B cell (primary cell): ENCODE measurements at regions not wholly inside any gene's neighbourhood (a gene's known extent, or its start where the extent isn't known, plus 50 kb on each side); places are given as distances from the start of the nearest gene placed in this dataset.
A peak's percentile ranks its signal among the peaks of the same experiment; 100 is the strongest.

Experiments
- ATAC-seq: fragments of 200-7000 bp; cut with Tn5 transposase; one replicate; pipeline ENCODE4 v1.10.0; 2021; ENCODE audit warnings: low read depth, mild to moderate bottlenecking, moderate number of reproducible peaks, moderate library complexity
- CTCF ChIA-PET: fragments of 350-600 bp; sonication (Branson Sonifier 250); formaldehyde crosslinking; loops from one replicate; lab custom pipeline; 2021; ENCODE audit warnings: antibody characterized with exemption, inconsistent platforms; lab: Charles Lee
- POLR2A ChIA-PET: fragments of 350-600 bp; sonication (Branson Sonifier 250); formaldehyde crosslinking; loops from one replicate; lab custom pipeline; 2021; ENCODE audit warnings: antibody characterized with exemption; lab: Charles Lee
- DNase-seq: peaks from one replicate; pipeline ENCODE4 v3.0.0; 2013
- H2AFZ ChIP-seq: 2 replicates; pipeline ENCODE4 v1.6.1; 2012; ENCODE audit warnings: mild to moderate bottlenecking, low read depth, low read length; ENCODE audit not compliant: insufficient read depth, poor library complexity, severe bottlenecking
- H3K27ac ChIP-seq, 2 donors: 1 replicate in 1 of 2; 2 replicates in 1 of 2; pipeline ENCODE4 v1.5.1; 2012 to 2013; ENCODE audit warnings: low read length in 2 of 2, mild to moderate bottlenecking in 2 of 2, moderate library complexity in 1 of 2
- H3K27me3 ChIP-seq, 4 experiments: fragments of 200-600 bp in 1 of 4; sonication (generic) in 1 of 4; replicated peaks in 1 of 4; 1 replicate in 2 of 4; 2 replicates in 2 of 4; pipeline versions ENCODE4 v1.6.1 to v1.7.0; 2013 to 2016; ENCODE audit warnings: low read length in 3 of 4, mild to moderate bottlenecking in 2 of 4, mixed read lengths in 1 of 4, moderate library complexity in 1 of 4; ENCODE audit not compliant: insufficient read depth in 4 of 4, control insufficient read depth in 3 of 4; ENCODE audit errors: control extremely low read depth in 1 of 4
- H3K36me3 ChIP-seq, 2 experiments: replicated peaks in 1 of 2; 1 replicate in 1 of 2; 2 replicates in 1 of 2; pipeline versions ENCODE4 v1.6.1 to v1.7.1; 2013; ENCODE audit warnings: low read length in 1 of 2; ENCODE audit not compliant: insufficient read depth in 2 of 2, control insufficient read depth in 1 of 2; ENCODE audit errors: control extremely low read depth in 1 of 2, extremely low read depth in 1 of 2
- H3K4me1 ChIP-seq, 2 donors: fragments of 200-600 bp in 1 of 2; sonication (generic) in 1 of 2; 1 replicate in 1 of 2; 2 replicates in 1 of 2; pipeline versions ENCODE4 v1.5.1 to v1.6.1; 2013 to 2017; ENCODE audit warnings: low read length in 2 of 2; ENCODE audit not compliant: control insufficient read depth in 2 of 2, insufficient read depth in 2 of 2
- H3K4me2 ChIP-seq: replicated peaks from 2 replicates; pipeline ENCODE3; 2012; ENCODE audit warnings: mild to moderate bottlenecking, low read depth, low read length; ENCODE audit not compliant: poor library complexity, severe bottlenecking
- H3K4me3 ChIP-seq, 5 experiments: fragments of 200-600 bp in 1 of 5; sonication (generic) in 1 of 5; 1 replicate in 3 of 5; 2 replicates in 2 of 5; pipeline versions ENCODE4 v1.5.1 to v1.7.0; 2011 to 2016; ENCODE audit warnings: low read length in 4 of 5, mild to moderate bottlenecking in 4 of 5, low read depth in 2 of 5, control low read depth in 1 of 5, moderate library complexity in 1 of 5; ENCODE audit not compliant: insufficient read depth in 1 of 5; ENCODE audit errors: control extremely low read depth in 1 of 5, extremely low read depth in 1 of 5
- H3K79me2 ChIP-seq: fragments of 200-600 bp; sonication (generic); one replicate; pipeline ENCODE4 v1.6.0; 2016; ENCODE audit warnings: low read length; ENCODE audit not compliant: control insufficient read depth, insufficient read depth
- H3K9ac ChIP-seq: fragments of 200-600 bp; sonication (generic); 2 replicates; pipeline ENCODE4 v1.6.1; 2017; ENCODE audit warnings: mild to moderate bottlenecking, low read length, moderate library complexity
- H3K9me3 ChIP-seq, 3 donors: one replicate each; pipeline versions ENCODE4 v1.6.1 to v1.7.1; 2013; ENCODE audit warnings: low read length in 2 of 3; ENCODE audit not compliant: control insufficient read depth in 2 of 3, insufficient read depth in 1 of 3; ENCODE audit errors: control extremely low read depth in 1 of 3
- H4K20me1 ChIP-seq: 2 replicates; pipeline ENCODE4 v1.6.0; 2012; ENCODE audit warnings: mild to moderate bottlenecking, low read length; ENCODE audit not compliant: insufficient read depth, control insufficient read depth, poor library complexity, severe bottlenecking
- H3K27ac Mint-ChIP-seq: one replicate; pipeline ENCODE4 v1.8.0; 2021; ENCODE audit warnings: mixed read lengths
- H3K27me3 Mint-ChIP-seq: one replicate; pipeline ENCODE4 v1.8.0; 2021; ENCODE audit warnings: mixed read lengths
- H3K4me1 Mint-ChIP-seq: one replicate; pipeline ENCODE4 v1.8.0; 2021; ENCODE audit warnings: mixed read lengths
- H3K4me3 Mint-ChIP-seq: one replicate; pipeline ENCODE4 v1.8.0; 2021; ENCODE audit warnings: mixed read lengths
- H3K9me3 Mint-ChIP-seq: one replicate; pipeline ENCODE4 v1.8.0; 2022; ENCODE audit warnings: mixed read lengths; ENCODE audit not compliant: insufficient read depth
- EZH2 ChIP-seq: IDR thresholded peaks from 2 replicates; pipeline ENCODE4 v1.6.1; 2012; ENCODE audit warnings: borderline replicate concordance, low read depth, mild to moderate bottlenecking, moderate library complexity, low read length; ENCODE audit not compliant: insufficient read depth, poor library complexity, severe bottlenecking
- WGBS: methylation state at CpG from one replicate; pipeline ENCODE4 v1.1.5; 2013; ENCODE audit warnings: missing lambda C conversion rate; ENCODE audit not compliant: insufficient coverage; 5-methylcytosine and 5-hydroxymethylcytosine counted together
- intact Hi-C: fragments of 100-400 bp; cut with micrococcal nuclease; formaldehyde crosslinking; loops from one replicate; pipeline ENCODE4 v1.10.0; 2022
- TF ChIP-seq, protein P1 (sequence below): fragments of 200-600 bp; IDR thresholded peaks from one replicate; pipeline ENCODE4 v1.8.0; 2022; ENCODE audit warnings: antibody characterized with exemption, mild to moderate bottlenecking

DNA sequence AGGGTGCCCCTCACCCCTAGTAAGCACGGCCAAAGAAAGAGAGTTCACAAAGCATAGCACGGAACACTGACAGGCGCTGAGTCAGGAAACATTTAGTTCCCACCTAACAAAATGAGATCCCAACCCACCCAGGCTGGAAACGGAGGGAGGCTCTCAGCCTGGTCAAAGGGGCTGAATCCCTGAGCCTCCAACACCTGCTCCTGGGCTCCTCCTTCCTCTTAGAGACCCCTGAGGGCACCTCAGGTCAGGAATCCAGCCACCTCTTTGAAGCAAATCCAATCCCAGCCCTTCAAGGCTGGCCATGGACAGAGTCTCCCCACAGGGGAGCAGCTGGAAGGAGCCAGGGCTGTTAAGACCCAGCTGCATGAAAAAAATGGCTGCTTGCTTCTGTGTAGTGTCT lies 154.4 kb upstream of the HES1 start:
- CTCF ChIA-PET = interaction anchor here (1.5 kb wide), 1 partner anchor 10 kb away, joined by 4 read pairs; no protein-coding TSS in a partner anchor
- Histone ChIP-seq H3K4me1 (no peaks in the 10 kb centered on the region), H3K4me3 (no peak overlapping the region), H2AFZ (no peak overlapping the region), H3K9me3 (no peaks in the 10 kb centered on the region), H3K4me2 (no peak overlapping the region), H3K27me3 (peaks cover 0 to 8% (median 0%) of the 10 kb centered on the region in 4 experiments), H3K36me3 (no peaks in the 10 kb centered on the region), H3K9ac (no peak overlapping the region), H3K79me2 (no peaks in the 10 kb centered on the region), H3K27ac (no peak overlapping the region), H4K20me1 (no peaks in the 10 kb centered on the region)
- Mint-ChIP-seq H3K4me3 (no peak overlapping the region), H3K4me1 (no peaks in the 10 kb centered on the region), H3K27me3 (peaks cover 17% of the 10 kb centered on the region), H3K27ac (peak overlapping the region; percentile 11), H3K9me3 (no peaks in the 10 kb centered on the region)
- TF ChIP-seq, protein P1, sequence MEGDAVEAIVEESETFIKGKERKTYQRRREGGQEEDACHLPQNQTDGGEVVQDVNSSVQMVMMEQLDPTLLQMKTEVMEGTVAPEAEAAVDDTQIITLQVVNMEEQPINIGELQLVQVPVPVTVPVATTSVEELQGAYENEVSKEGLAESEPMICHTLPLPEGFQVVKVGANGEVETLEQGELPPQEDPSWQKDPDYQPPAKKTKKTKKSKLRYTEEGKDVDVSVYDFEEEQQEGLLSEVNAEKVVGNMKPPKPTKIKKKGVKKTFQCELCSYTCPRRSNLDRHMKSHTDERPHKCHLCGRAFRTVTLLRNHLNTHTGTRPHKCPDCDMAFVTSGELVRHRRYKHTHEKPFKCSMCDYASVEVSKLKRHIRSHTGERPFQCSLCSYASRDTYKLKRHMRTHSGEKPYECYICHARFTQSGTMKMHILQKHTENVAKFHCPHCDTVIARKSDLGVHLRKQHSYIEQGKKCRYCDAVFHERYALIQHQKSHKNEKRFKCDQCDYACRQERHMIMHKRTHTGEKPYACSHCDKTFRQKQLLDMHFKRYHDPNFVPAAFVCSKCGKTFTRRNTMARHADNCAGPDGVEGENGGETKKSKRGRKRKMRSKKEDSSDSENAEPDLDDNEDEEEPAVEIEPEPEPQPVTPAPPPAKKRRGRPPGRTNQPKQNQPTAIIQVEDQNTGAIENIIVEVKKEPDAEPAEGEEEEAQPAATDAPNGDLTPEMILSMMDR = no peak
- TF ChIP-seq EZH2 = no peak
- ATAC-seq = no peak
- intact Hi-C loops = no loop called here
- POLR2A ChIA-PET = no interaction called here
- 46% methylated on average over 4 of the region's 4 CpGs for WGBS
- no peak for DNase-seq

GRCh38 chr3:193982258-193982659 lies 153.7 kb upstream of the HES1 start:
- Mint-ChIP-seq H3K27me3 (peaks cover 20% of the 10 kb centered on the region), H3K9me3 (no peaks in the 10 kb centered on the region), H3K4me1 (no peaks in the 10 kb centered on the region), H3K27ac (no peak overlapping the region), H3K4me3 (no peak overlapping the region)
- Histone ChIP-seq H3K36me3 (no peaks in the 10 kb centered on the region), H3K27ac (no peak overlapping the region), H3K4me2 (no peak overlapping the region), H3K4me1 (no peaks in the 10 kb centered on the region), H4K20me1 (no peaks in the 10 kb centered on the region), H3K79me2 (no peaks in the 10 kb centered on the region), H3K4me3 (no peak overlapping the region), H3K9me3 (no peaks in the 10 kb centered on the region), H3K27me3 (peaks cover 0 to 9% (median 0%) of the 10 kb centered on the region in 4 experiments), H2AFZ (no peak overlapping the region), H3K9ac (no peak overlapping the region)
- POLR2A ChIA-PET = no interaction called here
- ATAC-seq (no peak), DNase-seq (no peak)
- intact Hi-C loops = no loop called here
- no peak for TF ChIP-seq EZH2
- TF ChIP-seq, protein P1 = no peak
- 97% methylated on average over 11 of the region's 11 CpGs for WGBS
- CTCF ChIA-PET = no interaction called here
